Pancreas (tissue), 10 donors: ENCODE measurements at regions not wholly inside any gene's neighbourhood (a gene's known extent, or its start where the extent isn't known, plus 50 kb on each side); places are given as distances from the start of the nearest gene placed in this dataset.
"Not testable (repeated sequence)": the region's sequence is repeated elsewhere in the genome, so short reads cannot be mapped to it uniquely, and the experiment has no call there.

Source experiments
- ATAC-seq, 4 donors: fragments of 200-7000 bp; cut with Tn5 transposase; one replicate each; pipeline versions ENCODE4 v1.8.0 to v1.9.1; 2020; ENCODE audit warnings: mild to moderate bottlenecking in 4 of 4, moderate library complexity in 4 of 4
- DNase-seq, 6 donors: peaks; one replicate each; pipeline ENCODE4 v3.0.0-alpha.2; 2020
- FAIRE-seq: peaks from 2 replicates; lab custom pipeline; 2012; peaks lifted over from hg19 to GRCh38; lab: Jason Lieb, UNC
- H3K27ac ChIP-seq, 4 donors: fragments of 200-600 bp; sonication (generic); 1 replicate in 3 of 4; 2 replicates in 1 of 4; pipeline versions ENCODE4 v1.5.0 to v1.8.0; 2020
- H3K27me3 ChIP-seq, 4 donors: fragments of 200-600 bp; one replicate each; pipeline ENCODE4 v1.8.0; 2021
- H3K36me3 ChIP-seq, 3 donors: fragments of 200-600 bp; sonication (generic) in 1 of 3; one replicate each; pipeline versions ENCODE4 v1.5.0 to v1.8.0; 2020 to 2021
- H3K4me1 ChIP-seq, 3 donors: fragments of 200-600 bp; one replicate each; pipeline ENCODE4 v1.8.0; 2021
- H3K4me3 ChIP-seq, 4 donors: fragments of 200-600 bp; sonication (generic) in 2 of 4; one replicate each; pipeline versions ENCODE4 v1.5.0 to v1.8.0; 2020 to 2021
- H3K9me3 ChIP-seq, 4 donors: fragments of 200-600 bp; one replicate each; pipeline ENCODE4 v1.8.0; 2021
- WGBS, 2 donors: extraction: QIAGEN DNeasy Blood & Tissue Kit; methylation state at CpG; one replicate each; pipeline ENCODE4 v1.1.7; 2013; 5-methylcytosine and 5-hydroxymethylcytosine counted together
- intact Hi-C, 3 donors: fragments of 100-400 bp; cut with DNase I; formaldehyde crosslinking; loops; one replicate each; pipeline versions ENCODE4 v1.11.1 to v1.14.2; 2022
- TF ChIP-seq, protein P1 (sequence below), 4 donors: fragments of 200-600 bp; sonication (generic) in 3 of 4; IDR thresholded peaks; one replicate each; pipeline versions ENCODE4 v1.5.0 to v1.8.0; 2021; ENCODE audit warnings: antibody characterized with exemption in 4 of 4
- donor health status: healthy with polysubstance abuse.
- donor health status: DM: no; HTN: no; CAD: no; lungs with moderate emphysema.
- donor health status: DM: no; HTN: no; CAD: no.
- donor health status: control.
- donor health status: control.
- donor health status: Bipolar disorder and iron deficiency.
- donor health status: DM: yes; HTN: yes; CAD: no.
- donor health status: DM: no; HTN: no; CAD: no.
- donor health status: DM: no; HTN: no; CAD: no.
- donor health status: DM: yes; HTN: yes; CAD: no.

- Histone ChIP-seq H3K27ac (no peak overlapping the region), H3K36me3 (no peaks in the 10 kb centered on the region), H3K4me1 (no peaks in the 10 kb centered on the region), H3K9me3 (no peaks in the 10 kb centered on the region), H3K27me3 (no peaks in the 10 kb centered on the region), H3K4me3 (no peak overlapping the region)
- ATAC-seq = no peak
- no peak for FAIRE-seq
- no peak for DNase-seq
- intact Hi-C loops = no loop called here
- TF ChIP-seq, protein P1, sequence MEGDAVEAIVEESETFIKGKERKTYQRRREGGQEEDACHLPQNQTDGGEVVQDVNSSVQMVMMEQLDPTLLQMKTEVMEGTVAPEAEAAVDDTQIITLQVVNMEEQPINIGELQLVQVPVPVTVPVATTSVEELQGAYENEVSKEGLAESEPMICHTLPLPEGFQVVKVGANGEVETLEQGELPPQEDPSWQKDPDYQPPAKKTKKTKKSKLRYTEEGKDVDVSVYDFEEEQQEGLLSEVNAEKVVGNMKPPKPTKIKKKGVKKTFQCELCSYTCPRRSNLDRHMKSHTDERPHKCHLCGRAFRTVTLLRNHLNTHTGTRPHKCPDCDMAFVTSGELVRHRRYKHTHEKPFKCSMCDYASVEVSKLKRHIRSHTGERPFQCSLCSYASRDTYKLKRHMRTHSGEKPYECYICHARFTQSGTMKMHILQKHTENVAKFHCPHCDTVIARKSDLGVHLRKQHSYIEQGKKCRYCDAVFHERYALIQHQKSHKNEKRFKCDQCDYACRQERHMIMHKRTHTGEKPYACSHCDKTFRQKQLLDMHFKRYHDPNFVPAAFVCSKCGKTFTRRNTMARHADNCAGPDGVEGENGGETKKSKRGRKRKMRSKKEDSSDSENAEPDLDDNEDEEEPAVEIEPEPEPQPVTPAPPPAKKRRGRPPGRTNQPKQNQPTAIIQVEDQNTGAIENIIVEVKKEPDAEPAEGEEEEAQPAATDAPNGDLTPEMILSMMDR (IDR thresholded peaks at IDR 0.05) = no peak
Measured at GRCh38 chr2:160596441-160596840, 102.8 kb upstream of the RBMS1 start.

DNA sequence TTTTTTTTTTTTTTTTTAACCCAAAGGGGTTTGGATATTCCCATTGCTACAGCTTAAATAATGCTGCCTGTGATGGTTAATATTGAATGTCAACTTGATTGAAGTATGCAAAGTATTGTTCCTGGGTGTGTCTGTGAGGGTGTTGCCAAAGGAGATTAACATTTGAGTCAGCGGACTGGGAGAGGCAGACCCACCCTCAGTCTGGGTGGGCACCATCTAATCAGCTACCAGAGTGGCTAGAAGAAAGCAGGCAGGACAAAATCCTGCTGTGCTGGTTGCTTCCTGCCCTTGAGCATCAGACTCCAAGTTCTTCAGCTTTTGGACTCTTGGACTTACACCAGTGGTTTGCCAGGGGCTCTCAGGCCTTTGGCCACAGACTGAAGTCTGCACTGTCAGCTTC, 106.8 kb upstream of the RBMS1 start:
- 88 to 93% methylated on average over 1 of the region's 1 CpG for WGBS, 2 donors
- not testable (repeated sequence) for FAIRE-seq

DNA sequence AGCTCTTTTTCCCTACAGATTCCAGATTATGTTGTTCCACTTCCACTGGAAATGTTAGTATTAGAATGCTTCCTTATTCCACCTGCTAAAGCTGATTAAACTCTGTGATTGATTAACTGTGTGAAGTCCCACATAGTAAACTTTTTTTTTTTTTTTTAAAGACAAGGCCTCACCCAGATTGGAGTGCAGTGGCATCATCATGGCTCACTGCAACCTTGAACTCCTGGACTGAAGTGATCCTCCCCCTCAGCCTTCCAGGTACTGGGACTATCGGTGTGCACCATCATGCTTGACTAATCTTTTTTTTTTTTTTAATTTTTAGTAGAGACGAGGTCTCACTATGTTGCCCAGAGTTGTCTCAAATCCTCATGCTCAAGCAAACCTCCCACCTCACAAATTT, 108.5 kb upstream of the RBMS1 start:
- no peaks in the 10 kb centered on the region for H3K36me3 ChIP-seq
- FAIRE-seq (no peak), DNase-seq (no peak), ATAC-seq (no peak)
- no peaks in the 10 kb centered on the region for H3K9me3 ChIP-seq
- 83% methylated on average over 2 of the region's 2 CpGs for WGBS, 2 donors
- no peak overlapping the region for H3K27ac ChIP-seq
- intact Hi-C loops = no loop called here
- H3K27me3 ChIP-seq = no peaks in the 10 kb centered on the region
- TF ChIP-seq, protein P1 (IDR thresholded peaks at IDR 0.05) = no peak
- no peak overlapping the region for H3K4me3 ChIP-seq
- H3K4me1 ChIP-seq = peaks cover 0 to 7% (median 5%) of the 10 kb centered on the region in 3 donors

More for the DNA sequence above, 106.8 kb upstream of the RBMS1 start:
- H3K4me1 ChIP-seq, DNase-seq, H3K4me3 ChIP-seq, H3K9me3 ChIP-seq, intact Hi-C loops, H3K27ac ChIP-seq, ATAC-seq, H3K36me3 ChIP-seq, H3K27me3 ChIP-seq: not testable (repeated sequence)

GRCh38 chr2:160603771-160604510, 110.3 kb upstream of the RBMS1 start:
- no peaks in the 10 kb centered on the region for H3K9me3 ChIP-seq
- H3K4me3 ChIP-seq = no peak overlapping the region
- H3K27ac ChIP-seq = no peak overlapping the region
- no peaks in the 10 kb centered on the region for H3K27me3 ChIP-seq
- H3K4me1 ChIP-seq = peaks cover 0 to 7% (median 5%) of the 10 kb centered on the region in 3 donors
- FAIRE-seq (no peak), ATAC-seq (peak; percentile 56 to 72 (median 60)), DNase-seq (no peak)
- 30 to 36% methylated on average over 3 of the region's 3 CpGs for WGBS, 2 donors
- H3K36me3 ChIP-seq = no peaks in the 10 kb centered on the region
- TF ChIP-seq, protein P1 (IDR thresholded peaks at IDR 0.05) = no peak
- intact Hi-C loops = no loop called here

DNA sequence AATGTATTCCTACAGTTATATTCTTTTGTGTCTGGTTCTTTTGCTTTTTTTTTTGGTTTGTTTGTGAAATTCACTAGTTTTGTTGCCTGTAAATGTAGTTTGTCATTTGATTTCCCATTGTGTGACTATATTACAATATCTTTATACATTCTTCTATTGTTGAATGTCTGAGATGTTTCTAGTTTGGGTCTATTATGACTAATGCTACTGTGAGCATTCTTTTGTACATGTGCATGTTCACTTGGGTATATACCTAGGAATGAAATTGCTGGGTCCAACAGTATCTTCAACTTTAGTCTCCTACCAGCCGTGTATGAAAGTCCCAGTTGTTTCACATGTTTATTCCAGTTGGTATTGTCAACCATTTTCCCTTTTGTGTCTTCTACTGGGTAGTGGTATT, 112.7 kb upstream of the RBMS1 start:
- no peak for FAIRE-seq
- no peaks in the 10 kb centered on the region for H3K27me3 ChIP-seq
- TF ChIP-seq, protein P1 (IDR thresholded peaks at IDR 0.05) = no peak
- H3K36me3 ChIP-seq = no peaks in the 10 kb centered on the region
- no peak overlapping the region for H3K27ac ChIP-seq
- 82 to 83% methylated on average over 1 of the region's 1 CpG for WGBS, 2 donors
- ATAC-seq = no peak
- intact Hi-C loops = no loop called here
- no peak for DNase-seq
- H3K4me3 ChIP-seq = no peak overlapping the region
- H3K4me1 ChIP-seq = peaks cover 0 to 7% (median 5%) of the 10 kb centered on the region in 3 donors
- H3K9me3 ChIP-seq = no peaks in the 10 kb centered on the region
